BLaER1 (cell line): ENCODE measurements at regions not wholly inside any gene's neighbourhood (a gene's known extent, or its start where the extent isn't known, plus 50 kb on each side); places are given as distances from the start of the nearest gene placed in this dataset.

Experiments
- H3K27ac ChIP-seq: shearing (Covaris generic); formaldehyde crosslinking; 2 replicates; pipeline ENCODE4 v1.8.1; 2022
- H3K27me3 ChIP-seq: shearing (Covaris generic); formaldehyde crosslinking; 2 replicates; pipeline ENCODE4 v1.8.1; 2022
- H3K36me3 ChIP-seq: shearing (Covaris generic); formaldehyde crosslinking; 2 replicates; pipeline ENCODE4 v1.8.1; 2022
- H3K4me1 ChIP-seq: shearing (Covaris generic); formaldehyde crosslinking; 2 replicates; pipeline ENCODE4 v1.8.1; 2022
- H3K4me2 ChIP-seq: shearing (Covaris generic); formaldehyde crosslinking; 2 replicates; pipeline ENCODE4 v1.8.1; 2022
- H3K4me3 ChIP-seq: shearing (Covaris generic); formaldehyde crosslinking; 2 replicates; pipeline ENCODE4 v1.8.1; 2022
- H3K9ac ChIP-seq: shearing (Covaris generic); formaldehyde crosslinking; 2 replicates; pipeline ENCODE4 v1.8.1; 2022
- H3K9me3 ChIP-seq: shearing (Covaris generic); formaldehyde crosslinking; 2 replicates; pipeline ENCODE4 v1.8.1; 2022
- H4K20me1 ChIP-seq: shearing (Covaris generic); formaldehyde crosslinking; 2 replicates; pipeline ENCODE4 v1.8.1; 2022
- Cebpa-rat ChIP-seq: shearing (Covaris generic); IDR thresholded peaks from 2 replicates; pipeline ENCODE4 v1.8.1; 2022

DNA sequence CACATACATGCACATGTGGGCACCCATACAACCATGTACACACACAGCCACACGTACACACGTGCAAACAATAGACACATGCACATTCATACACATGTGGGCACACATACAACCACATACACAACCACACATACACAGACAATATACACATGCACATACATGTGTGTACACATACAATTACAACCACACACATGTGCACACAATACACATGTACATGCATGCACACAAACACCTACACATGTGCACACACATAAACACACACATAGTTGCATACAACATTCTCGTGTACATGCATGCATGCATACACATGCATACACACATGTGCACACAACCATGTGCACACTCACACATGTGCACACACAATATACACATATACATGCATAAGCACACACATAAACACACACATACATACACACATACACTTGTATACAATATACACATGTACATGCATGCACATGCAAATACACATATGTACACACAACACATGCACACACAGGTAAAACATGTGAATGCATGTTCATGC, 118.6 kb upstream of the FRMD4A start:
- H3K4me1 ChIP-seq: no peaks in the 10 kb centered on the region
- no peak overlapping the region for H3K9ac ChIP-seq
- no peaks in the 10 kb centered on the region for H4K20me1 ChIP-seq
- TF ChIP-seq Cebpa-rat: no peak
- H3K27ac ChIP-seq: no peak overlapping the region
- no peaks in the 10 kb centered on the region for H3K27me3 ChIP-seq
- H3K36me3 ChIP-seq: no peaks in the 10 kb centered on the region
- H3K9me3 ChIP-seq: no peaks in the 10 kb centered on the region
- H3K4me3 ChIP-seq: no peak overlapping the region
- no peak overlapping the region for H3K4me2 ChIP-seq

DNA sequence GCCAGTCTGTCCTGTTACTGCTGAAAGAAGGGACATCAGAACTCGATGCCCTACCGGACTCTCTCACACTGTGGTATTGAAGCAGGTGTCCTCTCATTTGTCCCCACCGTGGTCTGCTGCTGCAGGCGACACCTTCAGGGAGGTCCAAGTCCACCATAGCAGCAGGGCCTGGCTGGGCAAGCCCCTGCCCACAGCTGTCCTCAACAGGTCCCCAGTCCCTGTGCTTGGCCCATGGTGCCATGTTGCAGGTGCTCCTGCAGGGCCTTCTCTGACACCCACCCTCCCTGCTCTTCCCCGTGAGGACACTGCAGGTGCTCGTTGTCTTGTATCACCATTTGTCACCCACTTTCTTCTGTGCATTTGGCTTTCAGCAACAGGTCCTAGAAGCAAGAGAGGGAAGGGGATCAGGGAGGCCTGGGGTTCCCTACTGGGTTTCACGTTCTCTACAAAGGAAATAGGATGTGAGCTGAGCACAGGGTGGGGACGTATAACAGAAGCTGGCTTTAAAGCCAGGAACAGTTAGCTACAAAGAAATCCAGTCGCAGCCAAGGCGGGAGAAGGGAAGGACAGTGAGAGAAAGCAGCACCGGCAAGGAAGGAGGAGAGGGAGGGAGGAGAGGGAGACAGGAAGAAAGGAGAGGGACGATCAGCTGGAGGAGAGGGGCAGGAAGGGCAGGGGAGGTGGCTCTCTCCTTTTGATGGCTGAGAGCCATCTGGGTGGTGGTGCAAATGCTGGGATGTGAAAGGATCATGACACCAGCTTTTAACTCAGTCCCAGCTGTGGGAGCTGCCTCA, 117.7 kb upstream of the FRMD4A start:
- TF ChIP-seq Cebpa-rat: no peak
- H3K9me3 ChIP-seq: no peaks in the 10 kb centered on the region
- no peak overlapping the region for H3K27ac ChIP-seq
- no peaks in the 10 kb centered on the region for H3K27me3 ChIP-seq
- no peak overlapping the region for H3K9ac ChIP-seq
- H3K36me3 ChIP-seq: no peaks in the 10 kb centered on the region
- no peak overlapping the region for H3K4me3 ChIP-seq
- no peaks in the 10 kb centered on the region for H4K20me1 ChIP-seq
- H3K4me2 ChIP-seq: no peak overlapping the region
- H3K4me1 ChIP-seq: no peaks in the 10 kb centered on the region

DNA sequence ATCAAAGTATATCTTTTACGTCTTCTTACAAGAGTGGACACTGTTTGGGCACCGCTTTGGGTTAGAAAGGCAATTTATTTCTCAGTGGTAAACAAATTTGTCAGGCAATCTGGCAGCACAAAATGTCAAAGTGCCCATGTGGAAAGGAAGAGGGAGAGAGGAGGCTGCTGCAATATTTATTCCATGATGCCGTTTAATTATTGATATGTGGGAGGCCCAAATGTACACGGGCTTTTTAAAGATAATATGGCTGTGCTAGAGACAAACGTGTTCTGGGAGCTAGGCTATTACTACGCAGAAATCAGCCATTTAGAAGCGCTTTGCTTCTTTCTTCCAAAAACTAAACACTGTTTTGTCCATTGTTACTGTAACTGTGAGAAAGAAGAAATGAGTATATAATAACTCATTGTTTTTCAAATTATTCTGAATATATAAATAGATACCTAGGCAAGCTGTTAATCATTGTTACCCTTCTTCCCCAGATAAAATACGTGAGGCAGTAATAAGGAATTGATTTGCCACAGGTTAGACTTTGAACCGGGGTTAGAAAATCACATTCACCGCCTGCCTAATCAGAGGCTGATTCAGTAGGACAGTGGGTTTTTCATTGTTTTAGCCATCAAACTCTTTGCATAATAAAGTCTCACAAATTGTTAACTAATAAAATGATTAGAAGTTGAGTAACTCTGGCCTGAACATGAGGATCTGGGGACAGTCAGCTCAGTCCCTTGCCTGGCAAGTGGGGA, 116.5 kb upstream of the FRMD4A start:
- no peak overlapping the region for H3K27ac ChIP-seq
- no peaks in the 10 kb centered on the region for H4K20me1 ChIP-seq
- TF ChIP-seq Cebpa-rat: no peak
- H3K4me1 ChIP-seq: no peaks in the 10 kb centered on the region
- H3K9me3 ChIP-seq: no peaks in the 10 kb centered on the region
- no peak overlapping the region for H3K4me2 ChIP-seq
- H3K9ac ChIP-seq: no peak overlapping the region
- no peak overlapping the region for H3K4me3 ChIP-seq
- no peaks in the 10 kb centered on the region for H3K36me3 ChIP-seq
- H3K27me3 ChIP-seq: no peaks in the 10 kb centered on the region

DNA sequence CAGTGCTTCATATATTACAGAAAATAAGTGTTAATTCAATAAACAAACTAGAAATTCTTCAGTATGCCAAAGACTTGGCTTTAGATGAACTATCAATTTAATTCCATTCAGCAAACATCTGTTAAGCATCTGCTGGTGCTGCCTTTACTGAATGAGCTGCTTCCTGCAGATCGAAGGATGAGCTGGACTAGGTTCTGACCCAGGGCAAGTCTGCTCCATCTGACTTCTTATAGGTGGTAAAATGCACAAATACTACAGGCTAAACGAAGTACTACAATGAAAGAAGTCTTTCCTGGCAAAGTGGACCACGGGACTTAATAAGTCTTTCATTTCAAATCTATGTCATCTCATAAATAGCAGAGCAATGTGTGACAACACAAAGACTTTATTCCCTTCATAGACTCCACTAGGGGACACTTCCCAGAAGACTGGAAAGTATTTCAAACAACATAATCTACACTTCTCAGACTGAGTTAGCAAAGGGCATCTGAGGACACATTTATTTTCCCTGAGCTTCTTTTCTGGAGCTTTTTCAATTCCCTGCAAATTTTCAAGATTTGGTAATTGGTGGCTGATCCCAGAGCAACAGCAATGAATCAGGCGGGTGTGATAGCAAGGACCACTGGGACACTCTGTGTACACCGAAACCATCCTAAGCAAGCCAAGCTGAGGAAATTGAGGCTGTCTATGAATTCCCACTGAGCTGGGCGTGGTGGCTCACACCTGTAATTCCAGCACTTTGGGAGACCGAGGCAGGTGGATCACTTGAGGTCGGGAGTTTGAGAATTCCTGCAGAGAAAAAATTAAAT, 108.9 kb upstream of the FRMD4A start:
- Histone ChIP-seq H3K36me3 (no peaks in the 10 kb centered on the region), H3K4me2 (no peak overlapping the region), H3K27ac (no peak overlapping the region), H3K9me3 (no peaks in the 10 kb centered on the region; the same call in 1 of the 2 replicates), H4K20me1 (no peaks in the 10 kb centered on the region), H3K4me1 (no peaks in the 10 kb centered on the region), H3K9ac (no peak overlapping the region), H3K27me3 (no peaks in the 10 kb centered on the region), H3K4me3 (no peak overlapping the region)
- TF ChIP-seq Cebpa-rat: no peak

DNA sequence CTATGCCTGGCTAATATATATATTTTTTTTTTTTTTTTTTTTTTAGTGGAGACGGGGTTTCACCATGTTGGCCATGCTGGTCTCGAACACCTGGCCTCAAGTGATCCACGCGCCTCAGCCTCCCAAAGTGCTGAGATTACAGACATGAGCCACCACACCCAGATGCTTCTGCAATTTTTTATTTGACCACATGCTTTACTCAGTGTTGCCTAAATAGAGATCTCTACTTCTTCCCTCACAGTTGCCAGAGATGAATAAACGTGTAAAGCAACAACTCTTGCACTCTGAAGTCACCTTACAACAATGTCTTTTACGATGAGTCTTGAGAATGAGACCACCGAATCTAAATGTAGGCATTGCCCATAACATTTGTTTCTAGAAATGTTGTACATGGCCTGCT, 107.9 kb upstream of the FRMD4A start:
- H3K4me1 ChIP-seq: no peaks in the 10 kb centered on the region
- no peak overlapping the region for H3K27ac ChIP-seq
- H3K4me3 ChIP-seq: no peak overlapping the region
- TF ChIP-seq Cebpa-rat: no peak
- H3K4me2 ChIP-seq: no peak overlapping the region
- H3K27me3 ChIP-seq: no peaks in the 10 kb centered on the region
- no peaks in the 10 kb centered on the region; the same call in 1 of the 2 replicates for H3K9me3 ChIP-seq
- no peak overlapping the region for H3K9ac ChIP-seq
- no peaks in the 10 kb centered on the region for H3K36me3 ChIP-seq
- no peaks in the 10 kb centered on the region for H4K20me1 ChIP-seq

DNA sequence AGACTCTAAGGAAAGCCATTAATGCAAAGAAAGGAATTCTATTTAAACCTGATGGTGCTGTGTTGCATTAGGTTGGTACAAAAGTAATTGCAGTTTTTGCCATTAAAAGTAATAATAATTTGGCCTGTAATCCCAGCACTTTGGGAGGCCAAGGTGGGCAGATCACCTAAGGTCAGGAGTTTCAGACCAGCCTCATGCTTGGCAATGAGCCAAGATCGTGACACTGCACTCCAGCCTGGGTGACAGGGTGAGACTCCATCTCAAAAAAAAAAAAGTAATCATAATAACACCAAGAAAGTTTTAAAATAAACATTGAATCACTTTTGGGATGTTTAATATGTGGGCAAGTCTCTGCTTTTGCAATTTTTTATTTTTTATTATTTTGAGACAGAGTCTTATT, 107.3 kb upstream of the FRMD4A start:
- TF ChIP-seq Cebpa-rat: no peak
- Histone ChIP-seq H3K4me1 (no peaks in the 10 kb centered on the region), H4K20me1 (no peaks in the 10 kb centered on the region), H3K9me3 (no peaks in the 10 kb centered on the region; the same call in 1 of the 2 replicates), H3K27ac (no peak overlapping the region), H3K9ac (no peak overlapping the region), H3K27me3 (no peaks in the 10 kb centered on the region), H3K36me3 (no peaks in the 10 kb centered on the region), H3K4me3 (no peak overlapping the region), H3K4me2 (no peak overlapping the region)

DNA sequence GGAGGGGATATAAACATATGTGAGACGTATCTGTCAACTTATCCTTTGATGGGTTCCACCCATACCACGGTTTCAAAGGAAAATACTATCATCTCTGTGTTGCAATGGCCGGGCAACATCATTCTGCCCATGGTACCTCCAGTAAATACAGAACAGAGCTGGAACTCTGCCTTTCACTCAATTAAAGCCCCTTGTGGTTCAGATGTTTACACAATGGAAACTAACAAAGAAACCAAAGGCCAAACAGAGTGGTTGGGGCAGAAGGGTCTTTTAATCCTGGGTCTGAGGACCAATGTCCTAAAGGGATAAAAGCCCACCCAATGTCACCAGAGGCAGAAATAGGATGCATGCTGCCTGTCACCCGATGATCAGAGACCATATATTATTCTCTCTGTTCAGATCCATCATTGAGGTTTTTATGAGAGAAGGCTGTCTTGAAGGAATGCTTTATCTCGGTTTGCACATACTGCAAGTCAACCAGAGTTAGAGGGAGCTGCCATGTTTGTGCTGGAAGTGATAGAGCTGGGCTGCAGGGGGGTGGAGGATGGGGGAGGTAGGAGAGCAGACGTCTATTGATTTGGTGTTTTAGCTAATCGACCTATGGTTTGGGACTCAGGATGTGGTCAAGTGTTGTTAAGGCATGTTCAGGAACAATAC, 105.4 kb upstream of the FRMD4A start:
- H3K4me2 ChIP-seq: no peak overlapping the region
- no peak overlapping the region for H3K9ac ChIP-seq
- no peaks in the 10 kb centered on the region; the same call in 1 of the 2 replicates for H3K9me3 ChIP-seq
- TF ChIP-seq Cebpa-rat: no peak
- no peak overlapping the region for H3K4me3 ChIP-seq
- H3K27me3 ChIP-seq: no peaks in the 10 kb centered on the region
- no peaks in the 10 kb centered on the region for H3K36me3 ChIP-seq
- no peak overlapping the region for H3K27ac ChIP-seq
- H3K4me1 ChIP-seq: no peaks in the 10 kb centered on the region
- no peaks in the 10 kb centered on the region for H4K20me1 ChIP-seq

DNA sequence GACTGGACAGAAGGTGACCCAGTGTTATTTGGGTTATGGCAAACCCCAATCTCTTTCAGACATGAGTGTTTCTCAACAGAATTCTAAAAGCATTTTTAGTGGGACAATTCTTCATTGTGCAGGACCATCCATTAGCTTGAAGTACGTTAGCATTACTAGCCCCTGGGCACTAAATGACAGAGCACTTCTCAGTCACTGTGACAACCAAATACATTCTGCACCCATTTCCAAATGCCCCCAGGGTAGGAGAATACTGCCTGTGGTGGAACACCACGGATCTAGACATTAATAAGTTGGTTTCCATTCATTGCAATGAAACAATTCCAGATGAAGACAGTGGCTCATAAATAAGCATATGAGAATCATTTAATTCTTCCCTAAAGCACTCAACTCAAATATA, 102.4 kb upstream of the FRMD4A start:
- Histone ChIP-seq H3K36me3 (no peaks in the 10 kb centered on the region), H3K9me3 (no peaks in the 10 kb centered on the region; the same call in 1 of the 2 replicates), H3K4me3 (no peak overlapping the region), H4K20me1 (no peaks in the 10 kb centered on the region), H3K4me2 (no peak overlapping the region), H3K9ac (no peak overlapping the region), H3K27me3 (no peaks in the 10 kb centered on the region), H3K27ac (no peak overlapping the region), H3K4me1 (no peaks in the 10 kb centered on the region)
- no peak for TF ChIP-seq Cebpa-rat

DNA sequence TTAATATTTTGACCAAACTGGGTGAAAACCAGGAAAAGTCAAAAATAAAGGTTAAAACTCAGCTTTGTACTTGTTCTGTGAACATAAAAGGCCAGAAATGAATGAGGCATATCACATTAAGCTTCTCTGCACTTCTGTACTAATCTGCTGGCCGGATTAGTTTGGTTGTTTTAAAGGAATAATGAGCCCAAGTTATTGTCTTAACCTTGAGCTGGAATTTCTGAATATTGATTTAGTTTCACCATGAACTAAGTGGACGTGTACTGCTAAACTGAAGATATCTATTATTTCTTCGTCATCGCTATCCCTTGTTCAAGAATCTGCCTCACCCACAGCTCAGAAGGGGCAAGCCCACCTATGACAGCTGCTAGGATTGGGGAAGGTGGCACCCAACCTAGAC, 101.1 kb upstream of the FRMD4A start:
- Histone ChIP-seq H4K20me1 (no peaks in the 10 kb centered on the region), H3K27ac (no peak overlapping the region), H3K9me3 (peaks cover 2% of the 10 kb centered on the region; the same call in 1 of the 2 replicates), H3K9ac (no peak overlapping the region), H3K4me3 (no peak overlapping the region), H3K27me3 (no peaks in the 10 kb centered on the region), H3K4me2 (no peak overlapping the region), H3K36me3 (no peaks in the 10 kb centered on the region), H3K4me1 (no peaks in the 10 kb centered on the region)
- no peak for TF ChIP-seq Cebpa-rat
